ENCODE measurements at regions not wholly inside any gene's neighbourhood (a gene's known extent, or its start where the extent isn't known, plus 50 kb on each side); places are given as distances from the start of the nearest gene placed in this dataset.

DNA sequence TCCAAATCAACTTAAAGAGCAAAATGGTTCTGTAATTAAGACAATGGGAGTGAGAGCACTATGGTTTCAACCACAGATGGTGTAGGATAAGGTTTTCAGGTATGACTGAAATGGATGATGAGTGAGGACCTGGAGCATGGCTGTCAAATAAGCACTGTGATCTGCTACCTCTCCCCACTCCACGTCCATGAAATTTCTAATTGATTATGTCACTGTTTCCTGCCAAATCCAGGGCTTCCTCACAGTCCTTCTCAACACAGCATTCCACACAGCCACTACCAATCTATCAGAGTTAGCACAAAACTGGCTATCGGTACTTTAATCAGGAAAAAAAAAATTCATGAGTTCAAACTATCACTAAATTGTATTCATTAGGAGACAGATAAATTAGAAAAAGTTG lies 420.4 kb upstream of the WWC1 start:
- H3K4me1 ChIP-seq (ENCODE audit: control insufficient read depth, extremely low read depth, insufficient read depth, low read length): no peaks in the 10 kb centered on the region
- H3K36me3 ChIP-seq (ENCODE audit: control insufficient read depth in 2 of 2, extremely low read depth in 1 of 2, insufficient read depth in 2 of 2, low read length in 2 of 2): no peaks in the 10 kb centered on the region
- no peak overlapping the region for H3K4me3 ChIP-seq (replicated peaks in 1 of 3; ENCODE audit: insufficient read depth in 1 of 3, low read depth in 1 of 3, low read length in 3 of 3)
- BruUV-seq (replicated peaks): no TSS peak
- no peak overlapping the region for H3K27ac ChIP-seq (ENCODE audit: insufficient read depth, low read depth, low read length)
- no peaks in the 10 kb centered on the region for H4K20me1 ChIP-seq (replicated peaks; ENCODE audit: control insufficient read depth, extremely low read depth, insufficient read depth, low read length)
- H2AFZ ChIP-seq (ENCODE audit: low read depth, low read length): no peak overlapping the region
- FAIRE-seq (no peak), DNase-seq (ENCODE audit: low read depth, low spot score) (no peak)
- H3K4me2 ChIP-seq (ENCODE audit: insufficient read depth, low read length): no peak overlapping the region
- H3K27me3 ChIP-seq (ENCODE audit: control insufficient read depth in 2 of 2, insufficient read depth in 2 of 2, low read length in 2 of 2): no peaks in the 10 kb centered on the region
- intact Hi-C loops (cut with micrococcal nuclease): no loop called here
- TF ChIP-seq, protein P1, sequence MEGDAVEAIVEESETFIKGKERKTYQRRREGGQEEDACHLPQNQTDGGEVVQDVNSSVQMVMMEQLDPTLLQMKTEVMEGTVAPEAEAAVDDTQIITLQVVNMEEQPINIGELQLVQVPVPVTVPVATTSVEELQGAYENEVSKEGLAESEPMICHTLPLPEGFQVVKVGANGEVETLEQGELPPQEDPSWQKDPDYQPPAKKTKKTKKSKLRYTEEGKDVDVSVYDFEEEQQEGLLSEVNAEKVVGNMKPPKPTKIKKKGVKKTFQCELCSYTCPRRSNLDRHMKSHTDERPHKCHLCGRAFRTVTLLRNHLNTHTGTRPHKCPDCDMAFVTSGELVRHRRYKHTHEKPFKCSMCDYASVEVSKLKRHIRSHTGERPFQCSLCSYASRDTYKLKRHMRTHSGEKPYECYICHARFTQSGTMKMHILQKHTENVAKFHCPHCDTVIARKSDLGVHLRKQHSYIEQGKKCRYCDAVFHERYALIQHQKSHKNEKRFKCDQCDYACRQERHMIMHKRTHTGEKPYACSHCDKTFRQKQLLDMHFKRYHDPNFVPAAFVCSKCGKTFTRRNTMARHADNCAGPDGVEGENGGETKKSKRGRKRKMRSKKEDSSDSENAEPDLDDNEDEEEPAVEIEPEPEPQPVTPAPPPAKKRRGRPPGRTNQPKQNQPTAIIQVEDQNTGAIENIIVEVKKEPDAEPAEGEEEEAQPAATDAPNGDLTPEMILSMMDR (IDR thresholded peaks at IDR 0.05; ENCODE audit: extremely low read depth in 1 of 2, insufficient read depth in 1 of 2, low read depth in 1 of 2, low read length in 2 of 2): no peak
- TF ChIP-seq GATA2 (IDR thresholded peaks at IDR 0.05; ENCODE audit: insufficient read depth, insufficient read length, low read depth, low read length) (no peak), POLR2AphosphoS5 (IDR thresholded peaks at IDR 0.05; ENCODE audit: insufficient read depth, low read depth, low read length) (no peak), FOS (IDR thresholded peaks at IDR 0.05; ENCODE audit: borderline replicate concordance, insufficient read depth, low read length) (no peak), POLR2A (IDR thresholded peaks at IDR 0.05; ENCODE audit: low read depth, low read length) (no peak)
- H3K9me3 ChIP-seq (replicated peaks; ENCODE audit: control insufficient read depth, insufficient read depth, low read length): peaks cover 7% of the 10 kb centered on the region
- CTCF ChIA-PET: no interaction called here
- H3K79me2 ChIP-seq (ENCODE audit: control insufficient read depth, insufficient read depth, low read length): no peaks in the 10 kb centered on the region
- no peaks in the 10 kb centered on the region for H3K9me1 ChIP-seq (replicated peaks; ENCODE audit: control insufficient read depth, extremely low read depth, insufficient read depth, low read length)
- dilution Hi-C loops (cut with MboI; ENCODE audit: extremely low pct_ligation_motif_present, low sequenced_read_pairs): no loop called here
- H3K9ac ChIP-seq (replicated peaks; ENCODE audit: extremely low read depth, insufficient read depth, low read length): no peak overlapping the region
- POLR2A ChIA-PET: no interaction called here

- Histone ChIP-seq H3K9me3 (replicated peaks; ENCODE audit: control insufficient read depth, insufficient read depth, low read length) (peaks cover 7% of the 10 kb centered on the region), H2AFZ (ENCODE audit: low read depth, low read length) (no peak overlapping the region), H3K36me3 (ENCODE audit: control insufficient read depth in 2 of 2, extremely low read depth in 1 of 2, insufficient read depth in 2 of 2, low read length in 2 of 2) (no peaks in the 10 kb centered on the region), H3K27me3 (ENCODE audit: control insufficient read depth in 2 of 2, insufficient read depth in 2 of 2, low read length in 2 of 2) (no peaks in the 10 kb centered on the region), H3K4me1 (ENCODE audit: control insufficient read depth, extremely low read depth, insufficient read depth, low read length) (no peaks in the 10 kb centered on the region), H3K4me3 (replicated peaks in 1 of 3; ENCODE audit: insufficient read depth in 1 of 3, low read depth in 1 of 3, low read length in 3 of 3) (no peak overlapping the region), H3K9me1 (replicated peaks; ENCODE audit: control insufficient read depth, extremely low read depth, insufficient read depth, low read length) (no peaks in the 10 kb centered on the region), H3K27ac (ENCODE audit: insufficient read depth, low read depth, low read length) (no peak overlapping the region), H3K4me2 (ENCODE audit: insufficient read depth, low read length) (no peak overlapping the region), H4K20me1 (replicated peaks; ENCODE audit: control insufficient read depth, extremely low read depth, insufficient read depth, low read length) (no peaks in the 10 kb centered on the region), H3K79me2 (ENCODE audit: control insufficient read depth, insufficient read depth, low read length) (no peaks in the 10 kb centered on the region), H3K9ac (replicated peaks; ENCODE audit: extremely low read depth, insufficient read depth, low read length) (no peak overlapping the region)
- CTCF ChIA-PET: no interaction called here
- POLR2A ChIA-PET: no interaction called here
- no peak for FAIRE-seq
- no TSS peak for BruUV-seq (replicated peaks)
- dilution Hi-C loops (cut with MboI; ENCODE audit: extremely low pct_ligation_motif_present, low sequenced_read_pairs): no loop called here
- intact Hi-C loops (cut with micrococcal nuclease): no loop called here
- no peak for TF ChIP-seq GATA2 (IDR thresholded peaks at IDR 0.05; ENCODE audit: insufficient read depth, insufficient read length, low read depth, low read length)
- TF ChIP-seq POLR2A (IDR thresholded peaks at IDR 0.05; ENCODE audit: low read depth, low read length): no peak
- TF ChIP-seq POLR2AphosphoS5 (IDR thresholded peaks at IDR 0.05; ENCODE audit: insufficient read depth, low read depth, low read length): no peak
- no peak for TF ChIP-seq JUN (IDR thresholded peaks at IDR 0.05; ENCODE audit: borderline replicate concordance, insufficient read depth, insufficient read length, low read depth)
- TF ChIP-seq MAX (IDR thresholded peaks at IDR 0.05; ENCODE audit: insufficient read depth, insufficient read length): no peak
- TF ChIP-seq EZH2 (IDR thresholded peaks at IDR 0.05; ENCODE audit: borderline replicate concordance, low read depth, low read length, severe bottlenecking): no peak
- TF ChIP-seq FOS (IDR thresholded peaks at IDR 0.05; ENCODE audit: borderline replicate concordance, insufficient read depth, low read length): no peak
- TF ChIP-seq, protein P1 (IDR thresholded peaks at IDR 0.05; ENCODE audit: extremely low read depth in 1 of 2, insufficient read depth in 1 of 2, low read depth in 1 of 2, low read length in 2 of 2): no peak
- no peak for TF ChIP-seq MYC (IDR thresholded peaks at IDR 0.05; ENCODE audit: low read depth, low read length)
- DNase-seq (ENCODE audit: low read depth, low spot score): no peak
Observed at GRCh38 chr5:167872791-167873190, 418.7 kb upstream of the WWC1 start.

Data from endothelial cell of umbilical vein (primary cell).